ENCODE measurements at regions not wholly inside any gene's neighbourhood (a gene's known extent, or its start where the extent isn't known, plus 50 kb on each side); places are given as distances from the start of the nearest gene placed in this dataset.

- TF ChIP-seq CTCF (IDR thresholded peaks at IDR 0.05; ENCODE audit: insufficient read depth, low read length, poor library complexity, severe bottlenecking) = no peak
- no peak for TF ChIP-seq EZH2phosphoT487 (conservative IDR thresholded peaks at IDR 0.05; ENCODE audit: low read length)
These were observed 86.2 kb downstream of the NXPE2 start for GRCh38 chr11:114764563-114764962.

Data from SU-DHL-6 (cell line).